Small intestine (tissue), 7 donors: ENCODE measurements at regions not wholly inside any gene's neighbourhood (a gene's known extent, or its start where the extent isn't known, plus 50 kb on each side); places are given as distances from the start of the nearest gene placed in this dataset.
A peak's percentile ranks its signal among the peaks of the same experiment; 100 is the strongest.

Experiments
- DNase-seq, 2 donors: peaks; one replicate each; pipeline versions ENCODE4 v3.0.0 to v3.0.0-alpha.2; 2013
- FAIRE-seq: peaks from 2 replicates; lab custom pipeline; 2012; peaks lifted over from hg19 to GRCh38; lab: Jason Lieb, UNC
- H3K27ac ChIP-seq, 3 donors: one replicate each; pipeline ENCODE4 v1.5.1; 2013; ENCODE audit warnings: low read length in 2 of 3, mild to moderate bottlenecking in 2 of 3, control low read depth in 1 of 3, inconsistent platforms in 1 of 3, low read depth in 1 of 3, moderate library complexity in 1 of 3
- H3K27me3 ChIP-seq, 3 donors: one replicate each; pipeline ENCODE4 v1.6.1; 2013; ENCODE audit warnings: low read length in 3 of 3, inconsistent platforms in 1 of 3; ENCODE audit not compliant: control insufficient read depth in 3 of 3, insufficient read depth in 3 of 3
- H3K36me3 ChIP-seq, 3 donors: one replicate each; pipeline ENCODE4 v1.6.1; 2013; ENCODE audit warnings: low read length in 3 of 3, inconsistent platforms in 1 of 3, low read depth in 1 of 3, mild to moderate bottlenecking in 1 of 3, moderate library complexity in 1 of 3; ENCODE audit not compliant: control insufficient read depth in 3 of 3, insufficient read depth in 2 of 3
- H3K4me1 ChIP-seq, 3 donors: one replicate each; pipeline ENCODE4 v1.6.1; 2013; ENCODE audit warnings: low read length in 2 of 3, inconsistent platforms in 1 of 3, low read depth in 1 of 3, mild to moderate bottlenecking in 1 of 3, moderate library complexity in 1 of 3; ENCODE audit not compliant: control insufficient read depth in 3 of 3, insufficient read depth in 2 of 3
- H3K4me3 ChIP-seq, 3 donors: one replicate each; pipeline ENCODE4 v1.5.1; 2013; ENCODE audit warnings: low read length in 3 of 3, control low read depth in 1 of 3, inconsistent platforms in 1 of 3, low read depth in 1 of 3, mild to moderate bottlenecking in 1 of 3, moderate library complexity in 1 of 3
- H3K9me3 ChIP-seq, 2 donors: one replicate each; pipeline ENCODE4 v1.6.1; 2013; ENCODE audit warnings: low read depth in 1 of 2, low read length in 1 of 2; ENCODE audit not compliant: control insufficient read depth in 2 of 2, insufficient read depth in 1 of 2
- WGBS, 3 donors: extraction: QIAGEN DNeasy Blood & Tissue Kit; methylation state at CpG; one replicate each; pipeline ENCODE4 v1.1.7; 2013; 5-methylcytosine and 5-hydroxymethylcytosine counted together
- donor health status: healthy with polysubstance abuse.
- donor health status: control.
- donor health status: control.
- donor health status: Bipolar disorder and iron deficiency.
- donor health status: healthy.

DNA sequence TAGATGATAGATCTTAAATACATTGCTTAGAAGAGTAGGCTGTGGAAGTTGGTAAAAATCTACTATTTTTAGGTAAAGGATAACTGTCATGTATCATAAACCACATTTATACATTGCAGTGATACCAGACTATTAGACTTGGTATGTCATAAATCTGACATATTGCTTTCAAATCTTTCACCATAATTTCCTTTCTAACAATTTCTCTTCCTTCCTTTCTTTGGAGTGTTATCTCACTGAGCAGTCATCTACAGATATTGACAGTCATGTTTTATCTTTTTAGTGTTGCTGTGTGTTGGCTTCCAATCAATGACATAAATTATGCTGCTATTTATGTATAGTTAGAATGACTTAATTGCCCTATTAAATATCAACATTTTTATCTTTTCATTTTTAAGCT lies 588.7 kb downstream of the TUSC7 start:
- peak; percentile 15 for FAIRE-seq
- H3K4me3 ChIP-seq, result no peak overlapping the region
- no peaks in the 10 kb centered on the region for H3K27me3 ChIP-seq

DNA sequence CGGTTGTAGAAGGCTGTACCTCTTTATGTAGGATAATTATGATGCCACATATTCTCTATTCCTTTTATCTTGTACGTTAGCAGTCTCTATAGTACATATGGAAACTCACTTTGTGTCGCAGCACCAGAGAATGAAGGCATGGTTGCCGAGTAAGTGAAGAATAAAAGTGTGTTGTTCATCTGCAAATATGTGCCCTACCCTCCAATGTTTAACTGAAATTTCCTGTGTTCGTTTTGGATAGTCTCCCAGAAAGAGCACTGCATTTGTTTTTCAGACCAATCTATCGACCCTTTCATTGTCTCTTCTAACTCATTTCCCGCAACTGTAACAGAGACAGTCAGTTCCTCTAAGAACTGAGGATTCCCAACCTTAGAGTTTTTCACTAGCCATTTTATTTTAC lies 592.8 kb downstream of the TUSC7 start:
- Histone ChIP-seq H3K27me3 (no peaks in the 10 kb centered on the region), H3K9me3 (no peaks in the 10 kb centered on the region), H3K27ac (no peak overlapping the region), H3K4me3 (no peak overlapping the region), H3K36me3 (no peaks in the 10 kb centered on the region), H3K4me1 (peaks cover 0 to 3% (median 0%) of the 10 kb centered on the region in 3 donors)
- WGBS, 3 donors, result 70 to 81% (median 80%) methylated on average over 7 of the region's 7 CpGs
- DNase-seq (no peak), FAIRE-seq (no peak)

More for the DNA sequence above, 588.7 kb downstream of the TUSC7 start:
- H3K4me1 ChIP-seq, result peaks cover 0 to 10% (median 0%) of the 10 kb centered on the region in 3 donors
- no peak for DNase-seq
- no peaks in the 10 kb centered on the region for H3K36me3 ChIP-seq
- no peak overlapping the region for H3K27ac ChIP-seq
- H3K9me3 ChIP-seq, result no peaks in the 10 kb centered on the region

DNA sequence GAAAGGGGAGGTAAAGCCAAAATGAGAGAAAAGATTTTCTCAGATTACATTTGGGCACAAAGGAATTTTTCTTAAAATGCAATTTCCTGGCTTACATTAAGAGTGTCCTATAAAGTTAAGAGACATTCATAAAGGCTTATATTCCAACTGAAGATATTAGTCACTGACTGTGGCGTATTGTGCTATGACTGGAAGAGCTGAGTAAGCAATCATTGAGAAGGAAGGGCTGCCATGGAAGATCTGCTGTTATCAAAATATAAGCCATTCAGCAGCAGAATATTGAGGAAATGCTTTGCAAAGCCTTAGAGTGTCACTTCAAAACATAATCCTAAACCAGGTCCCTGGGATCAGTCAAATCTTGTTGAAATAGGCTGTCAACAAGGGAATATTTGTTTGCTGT lies 593.9 kb downstream of the TUSC7 start:
- no peak overlapping the region for H3K27ac ChIP-seq
- no peaks in the 10 kb centered on the region for H3K36me3 ChIP-seq
- 65 to 83% (median 71%) methylated on average over 1 of the region's 1 CpG for WGBS, 3 donors
- FAIRE-seq (no peak), DNase-seq (peak in 1 of 2 donors; percentile 9)
- H3K27me3 ChIP-seq, result no peaks in the 10 kb centered on the region
- no peaks in the 10 kb centered on the region for H3K9me3 ChIP-seq
- H3K4me3 ChIP-seq, result no peak overlapping the region
- H3K4me1 ChIP-seq, result no peaks in the 10 kb centered on the region

DNA sequence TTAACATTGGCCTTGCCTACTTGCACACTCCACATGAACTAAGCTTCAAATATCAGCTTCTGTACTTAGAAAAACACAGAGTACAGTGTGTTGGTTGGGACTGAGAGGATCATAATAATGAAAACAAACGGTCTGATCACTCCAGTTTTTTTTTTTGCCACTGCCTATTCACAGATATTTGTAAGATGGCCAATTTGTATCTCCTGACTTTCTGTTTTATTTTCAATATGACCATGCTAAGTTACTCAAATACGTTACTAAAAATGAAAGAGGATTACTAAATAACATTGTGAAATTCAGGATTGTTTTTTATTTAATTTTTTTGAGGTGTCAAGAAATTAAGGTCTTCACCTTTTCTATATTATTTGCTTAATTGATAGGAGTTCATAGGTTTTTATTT lies 595.1 kb downstream of the TUSC7 start:
- Histone ChIP-seq H3K9me3 (no peaks in the 10 kb centered on the region), H3K4me1 (no peaks in the 10 kb centered on the region), H3K36me3 (no peaks in the 10 kb centered on the region), H3K27ac (no peak overlapping the region), H3K27me3 (no peaks in the 10 kb centered on the region), H3K4me3 (no peak overlapping the region)
- 20 to 34% (median 25%) methylated on average over 2 of the region's 2 CpGs for WGBS, 3 donors
- peak; percentile 26 for FAIRE-seq
- DNase-seq, result no peak

DNA sequence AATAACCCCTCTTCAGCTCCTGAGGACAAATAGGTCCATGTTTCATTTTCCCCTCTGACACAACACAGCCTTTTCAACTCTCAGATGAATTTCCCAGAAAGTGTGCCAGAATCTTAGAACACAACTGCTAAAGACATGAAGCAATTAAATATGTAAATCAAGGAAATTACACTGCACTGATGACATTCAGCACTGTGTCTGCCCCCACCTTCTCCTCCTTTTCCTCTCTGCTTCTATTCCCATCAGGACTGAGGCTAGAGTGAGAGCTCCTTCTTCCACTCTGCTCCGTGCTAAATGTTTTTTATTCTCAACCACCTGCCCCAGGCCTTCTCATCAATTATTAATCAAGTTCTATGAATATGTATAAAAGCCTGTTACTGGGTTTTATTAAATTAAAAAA lies 596.1 kb downstream of the TUSC7 start:
- FAIRE-seq, result no peak
- DNase-seq, result no peak
- no peak overlapping the region for H3K4me3 ChIP-seq
- 53 to 77% (median 59%) methylated on average over 1 of the region's 1 CpG for WGBS, 3 donors
- H3K9me3 ChIP-seq, result no peaks in the 10 kb centered on the region
- H3K27ac ChIP-seq, result no peak overlapping the region
- no peaks in the 10 kb centered on the region for H3K27me3 ChIP-seq
- no peaks in the 10 kb centered on the region for H3K4me1 ChIP-seq
- H3K36me3 ChIP-seq, result no peaks in the 10 kb centered on the region

DNA sequence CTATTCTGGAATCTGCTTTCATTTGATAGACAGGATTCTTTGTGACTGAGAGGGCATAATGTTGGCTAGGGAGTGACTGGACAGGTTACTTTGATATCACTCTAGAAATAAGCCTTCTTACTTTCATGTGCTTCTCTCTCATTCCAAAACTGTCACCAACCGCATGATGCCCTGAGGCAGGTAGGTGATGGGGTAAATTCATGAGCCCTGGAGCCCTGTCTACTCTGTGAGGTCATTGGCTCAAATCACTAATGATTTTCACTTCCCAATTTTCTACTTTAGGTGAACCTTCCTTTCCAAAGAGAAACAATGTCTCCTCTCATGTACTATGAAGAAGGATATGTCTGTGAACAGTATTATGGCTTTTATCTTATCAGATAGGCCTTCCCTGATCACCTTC lies 596.7 kb downstream of the TUSC7 start:
- Histone ChIP-seq H3K4me3 (no peak overlapping the region), H3K36me3 (no peaks in the 10 kb centered on the region), H3K27ac (no peak overlapping the region), H3K9me3 (no peaks in the 10 kb centered on the region), H3K4me1 (peaks cover 0 to 5% (median 0%) of the 10 kb centered on the region in 3 donors), H3K27me3 (no peaks in the 10 kb centered on the region)
- 86 to 91% (median 91%) methylated on average over 1 of the region's 1 CpG for WGBS, 3 donors
- FAIRE-seq (no peak), DNase-seq (no peak)

DNA sequence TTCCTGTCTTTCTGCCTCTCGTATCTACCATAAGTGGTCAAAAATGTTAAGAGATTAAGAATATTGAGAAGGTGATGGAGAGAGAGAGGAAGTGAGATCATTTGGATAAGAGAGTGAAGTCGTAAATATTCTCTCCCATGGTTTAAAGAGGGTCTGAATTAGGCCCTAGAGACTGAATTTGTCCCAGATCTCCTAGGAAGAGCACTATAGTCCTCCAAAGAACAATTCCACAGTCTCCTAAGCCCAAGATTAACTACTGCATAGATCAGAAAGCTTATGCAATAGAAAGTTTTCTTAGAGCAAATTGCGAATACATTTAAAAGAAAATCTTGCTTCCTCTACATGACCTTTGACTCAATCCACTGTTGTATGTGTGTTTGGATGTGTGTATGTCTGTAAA lies 598.8 kb downstream of the TUSC7 start:
- Histone ChIP-seq H3K4me1 (peaks cover 0 to 11% (median 0%) of the 10 kb centered on the region in 3 donors), H3K9me3 (no peaks in the 10 kb centered on the region), H3K36me3 (no peaks in the 10 kb centered on the region), H3K4me3 (no peak overlapping the region), H3K27me3 (no peaks in the 10 kb centered on the region), H3K27ac (no peak overlapping the region)
- FAIRE-seq, result no peak
- DNase-seq, result no peak
- WGBS, 3 donors, result 72 to 89% (median 74%) methylated on average over 3 of the region's 3 CpGs

DNA sequence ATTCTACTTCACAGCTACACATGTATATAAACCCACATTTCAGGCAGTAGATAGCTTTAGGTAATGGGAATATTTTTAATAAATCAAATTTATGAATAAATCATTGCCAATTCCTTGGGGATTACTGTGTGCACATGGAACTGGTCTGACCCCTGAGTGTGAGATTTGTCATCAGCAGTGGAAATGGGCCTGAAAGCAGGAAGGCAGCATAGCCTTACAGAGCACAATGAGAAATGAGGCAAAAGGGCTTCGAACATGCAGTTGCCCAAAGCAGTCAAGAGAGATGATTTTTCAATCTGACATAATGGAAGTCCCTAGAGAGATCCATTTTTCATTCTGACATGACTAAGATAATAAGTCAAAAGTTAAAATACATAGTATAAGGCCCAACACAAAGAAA lies 599.2 kb downstream of the TUSC7 start:
- Histone ChIP-seq H3K4me1 (peaks cover 0 to 12% (median 0%) of the 10 kb centered on the region in 3 donors), H3K9me3 (no peaks in the 10 kb centered on the region), H3K36me3 (no peaks in the 10 kb centered on the region), H3K27ac (no peak overlapping the region), H3K27me3 (no peaks in the 10 kb centered on the region), H3K4me3 (no peak overlapping the region)
- no peak for FAIRE-seq
- DNase-seq, result no peak
- 68 to 84% (median 81%) methylated on average over 1 of the region's 1 CpG for WGBS, 3 donors

DNA sequence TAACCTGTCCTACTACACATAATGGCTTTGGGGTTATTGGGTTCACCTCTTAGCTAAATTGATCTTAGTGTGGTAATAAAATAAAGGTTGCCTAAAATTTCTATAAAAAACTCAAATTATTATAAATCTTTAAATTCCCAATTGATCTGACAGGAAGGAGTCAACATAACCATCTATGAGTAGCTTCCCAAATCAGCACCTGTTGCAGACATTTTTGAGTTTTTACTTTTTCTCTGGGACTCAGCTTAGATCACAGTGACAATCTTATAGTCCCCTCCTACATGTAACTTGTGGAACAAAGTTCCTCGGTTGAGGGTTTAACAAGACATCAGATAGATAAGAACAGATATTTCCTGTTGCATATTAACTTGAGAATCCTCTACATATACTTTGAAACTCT lies 601.0 kb downstream of the TUSC7 start:
- 9 to 46% (median 14%) methylated on average over 1 of the region's 1 CpG for WGBS, 3 donors
- peaks cover 0 to 16% (median 0%) of the 10 kb centered on the region in 3 donors for H3K4me1 ChIP-seq
- H3K9me3 ChIP-seq, result no peaks in the 10 kb centered on the region
- DNase-seq (peak; percentile 18 to 55), FAIRE-seq (no peak)
- no peak overlapping the region for H3K4me3 ChIP-seq
- no peaks in the 10 kb centered on the region for H3K36me3 ChIP-seq
- H3K27ac ChIP-seq, result no peak overlapping the region
- H3K27me3 ChIP-seq, result no peaks in the 10 kb centered on the region
